ENCODE measurements at regions not wholly inside any gene's neighbourhood (a gene's known extent, or its start where the extent isn't known, plus 50 kb on each side); places are given as distances from the start of the nearest gene placed in this dataset.

DNA sequence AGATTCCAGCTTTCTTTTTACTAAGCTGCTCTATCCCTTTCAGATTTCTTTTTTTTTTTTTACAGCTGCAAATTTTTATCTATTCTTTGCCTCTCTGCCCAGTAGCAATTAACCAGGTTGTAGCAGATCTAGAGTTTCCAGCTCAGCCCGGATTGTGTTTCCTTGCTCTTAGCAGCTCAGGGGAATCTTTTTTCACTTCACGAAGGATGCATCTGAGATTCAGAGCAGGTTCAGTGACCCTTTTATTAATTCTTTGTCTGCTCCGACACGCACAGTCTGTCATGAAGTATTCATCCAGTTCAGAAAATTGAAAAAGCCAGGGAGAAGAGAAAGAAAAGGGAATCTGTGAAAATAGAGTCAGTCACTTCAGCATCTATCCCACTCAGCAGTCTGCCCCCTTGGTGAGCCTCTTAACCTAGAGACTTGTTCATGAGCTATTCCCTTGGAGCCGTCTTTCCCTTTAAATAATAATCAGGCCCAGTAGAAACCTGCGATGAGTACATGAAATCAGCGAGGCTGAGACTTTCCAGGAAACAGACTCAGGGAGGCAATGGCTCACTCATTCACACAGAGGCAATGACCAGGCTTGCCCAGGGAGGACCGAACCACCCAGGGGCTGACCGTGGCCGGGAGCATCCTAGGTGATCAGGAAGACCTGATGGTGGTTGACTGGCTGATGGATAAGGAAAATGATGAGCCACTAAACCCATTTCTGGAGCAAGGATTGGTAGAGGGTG, 103.4 kb upstream of the ITGA6 start:
- TF ChIP-seq, protein P1, sequence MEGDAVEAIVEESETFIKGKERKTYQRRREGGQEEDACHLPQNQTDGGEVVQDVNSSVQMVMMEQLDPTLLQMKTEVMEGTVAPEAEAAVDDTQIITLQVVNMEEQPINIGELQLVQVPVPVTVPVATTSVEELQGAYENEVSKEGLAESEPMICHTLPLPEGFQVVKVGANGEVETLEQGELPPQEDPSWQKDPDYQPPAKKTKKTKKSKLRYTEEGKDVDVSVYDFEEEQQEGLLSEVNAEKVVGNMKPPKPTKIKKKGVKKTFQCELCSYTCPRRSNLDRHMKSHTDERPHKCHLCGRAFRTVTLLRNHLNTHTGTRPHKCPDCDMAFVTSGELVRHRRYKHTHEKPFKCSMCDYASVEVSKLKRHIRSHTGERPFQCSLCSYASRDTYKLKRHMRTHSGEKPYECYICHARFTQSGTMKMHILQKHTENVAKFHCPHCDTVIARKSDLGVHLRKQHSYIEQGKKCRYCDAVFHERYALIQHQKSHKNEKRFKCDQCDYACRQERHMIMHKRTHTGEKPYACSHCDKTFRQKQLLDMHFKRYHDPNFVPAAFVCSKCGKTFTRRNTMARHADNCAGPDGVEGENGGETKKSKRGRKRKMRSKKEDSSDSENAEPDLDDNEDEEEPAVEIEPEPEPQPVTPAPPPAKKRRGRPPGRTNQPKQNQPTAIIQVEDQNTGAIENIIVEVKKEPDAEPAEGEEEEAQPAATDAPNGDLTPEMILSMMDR (IDR thresholded peaks at IDR 0.05) = no peak
- no peak for TF ChIP-seq EZH2 (IDR thresholded peaks at IDR 0.05; ENCODE audit: borderline replicate concordance, insufficient read depth, low read depth, low read length, poor library complexity, severe bottlenecking)
